Esophagus squamous epithelium (tissue), 5 donors: ENCODE measurements at regions not wholly inside any gene's neighbourhood (a gene's known extent, or its start where the extent isn't known, plus 50 kb on each side); places are given as distances from the start of the nearest gene placed in this dataset.

Experiments
- DNase-seq: peaks from one replicate; lab custom pipeline; 2025; lab: John Stamatoyannopoulos, UW
- H3K27ac ChIP-seq, 4 donors: fragments of 200-600 bp; sonication (generic); one replicate each; pipeline ENCODE4 v1.5.1; 2016 to 2019; ENCODE audit warnings: mild to moderate bottlenecking in 1 of 4
- H3K27me3 ChIP-seq, 4 donors: fragments of 200-600 bp; sonication (generic); 1 replicate in 3 of 4; 2 replicates in 1 of 4; pipeline versions ENCODE4 v1.5.1 to v1.6.0; 2017 to 2021; ENCODE audit warnings: antibody characterized with exemption in 1 of 4
- H3K36me3 ChIP-seq, 3 donors: fragments of 200-600 bp; sonication (generic); one replicate each; pipeline ENCODE4 v1.5.1; 2016 to 2019
- H3K4me1 ChIP-seq, 3 donors: fragments of 200-600 bp; sonication (generic); one replicate each; pipeline ENCODE4 v1.5.1; 2017 to 2019
- H3K4me3 ChIP-seq, 4 donors: fragments of 200-600 bp; sonication (generic); 1 replicate in 3 of 4; 2 replicates in 1 of 4; pipeline ENCODE4 v1.5.1; 2016 to 2019; ENCODE audit warnings: mild to moderate bottlenecking in 2 of 4, moderate library complexity in 1 of 4
- H3K9me3 ChIP-seq, 3 donors: fragments of 200-600 bp; sonication (generic); one replicate each; pipeline ENCODE4 v1.5.1; 2016 to 2019
- POLR2A ChIP-seq, 4 donors: fragments of 450-650 bp; IDR thresholded peaks; one replicate each; pipeline ENCODE4 v1.6.1; 2017; ENCODE audit warnings: antibody characterized with exemption in 4 of 4, mild to moderate bottlenecking in 4 of 4, moderate library complexity in 3 of 4
- WGBS, 2 donors: methylation state at CpG; one replicate each; pipeline ENCODE4 v1.1.5; 2018; 5-methylcytosine and 5-hydroxymethylcytosine counted together
- intact Hi-C: fragments of 100-400 bp; cut with DNase I; formaldehyde crosslinking; loops from one replicate; pipeline ENCODE4 v1.15.0; 2022
- TF ChIP-seq, protein P1 (sequence below), 6 experiments: fragments of 450-650 bp in 4 of 6; fragments of 200-600 bp in 2 of 6; sonication (generic) in 2 of 6; IDR thresholded peaks; one replicate each; pipeline ENCODE4 v1.5.1; 2016 to 2019; ENCODE audit warnings: antibody characterized with exemption in 6 of 6, mild to moderate bottlenecking in 4 of 6, moderate library complexity in 4 of 6
- donor health status: DM: yes; HTN: yes; CAD: no.

DNA sequence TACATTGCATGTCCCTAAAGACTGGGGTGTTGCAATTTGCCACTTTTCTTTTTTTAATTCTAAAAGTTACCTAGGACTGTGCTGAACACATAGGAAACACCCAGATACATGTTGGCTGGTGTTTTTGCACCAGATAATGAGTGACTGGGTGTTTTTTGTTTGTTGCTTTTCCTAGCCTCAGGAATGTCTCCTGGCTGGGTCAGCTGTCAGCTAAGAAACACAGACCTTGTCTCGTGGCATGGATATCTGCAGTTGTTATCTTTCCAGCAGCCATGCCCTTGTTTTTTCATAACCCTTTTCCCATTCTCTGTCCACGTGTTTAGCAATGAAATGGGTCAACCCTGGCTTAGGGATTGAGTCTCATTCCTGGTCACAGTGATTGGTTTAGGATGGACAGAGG lies 433.9 kb upstream of the ZMIZ1 start:
- WGBS, 2 donors = 43 to 70% methylated on average over 2 of the region's 2 CpGs
- no peaks in the 10 kb centered on the region for H3K36me3 ChIP-seq
- no peaks in the 10 kb centered on the region for H3K4me1 ChIP-seq
- H3K27ac ChIP-seq = no peak overlapping the region
- no peak for DNase-seq
- H3K27me3 ChIP-seq = peaks cover 0 to 4% (median 0%) of the 10 kb centered on the region in 4 donors
- intact Hi-C loops = no loop called here
- no peak overlapping the region for H3K4me3 ChIP-seq
- no peaks in the 10 kb centered on the region for H3K9me3 ChIP-seq
- TF ChIP-seq POLR2A (IDR thresholded peaks at IDR 0.05) = no peak
- TF ChIP-seq, protein P1, sequence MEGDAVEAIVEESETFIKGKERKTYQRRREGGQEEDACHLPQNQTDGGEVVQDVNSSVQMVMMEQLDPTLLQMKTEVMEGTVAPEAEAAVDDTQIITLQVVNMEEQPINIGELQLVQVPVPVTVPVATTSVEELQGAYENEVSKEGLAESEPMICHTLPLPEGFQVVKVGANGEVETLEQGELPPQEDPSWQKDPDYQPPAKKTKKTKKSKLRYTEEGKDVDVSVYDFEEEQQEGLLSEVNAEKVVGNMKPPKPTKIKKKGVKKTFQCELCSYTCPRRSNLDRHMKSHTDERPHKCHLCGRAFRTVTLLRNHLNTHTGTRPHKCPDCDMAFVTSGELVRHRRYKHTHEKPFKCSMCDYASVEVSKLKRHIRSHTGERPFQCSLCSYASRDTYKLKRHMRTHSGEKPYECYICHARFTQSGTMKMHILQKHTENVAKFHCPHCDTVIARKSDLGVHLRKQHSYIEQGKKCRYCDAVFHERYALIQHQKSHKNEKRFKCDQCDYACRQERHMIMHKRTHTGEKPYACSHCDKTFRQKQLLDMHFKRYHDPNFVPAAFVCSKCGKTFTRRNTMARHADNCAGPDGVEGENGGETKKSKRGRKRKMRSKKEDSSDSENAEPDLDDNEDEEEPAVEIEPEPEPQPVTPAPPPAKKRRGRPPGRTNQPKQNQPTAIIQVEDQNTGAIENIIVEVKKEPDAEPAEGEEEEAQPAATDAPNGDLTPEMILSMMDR (IDR thresholded peaks at IDR 0.05) = no peak

DNA sequence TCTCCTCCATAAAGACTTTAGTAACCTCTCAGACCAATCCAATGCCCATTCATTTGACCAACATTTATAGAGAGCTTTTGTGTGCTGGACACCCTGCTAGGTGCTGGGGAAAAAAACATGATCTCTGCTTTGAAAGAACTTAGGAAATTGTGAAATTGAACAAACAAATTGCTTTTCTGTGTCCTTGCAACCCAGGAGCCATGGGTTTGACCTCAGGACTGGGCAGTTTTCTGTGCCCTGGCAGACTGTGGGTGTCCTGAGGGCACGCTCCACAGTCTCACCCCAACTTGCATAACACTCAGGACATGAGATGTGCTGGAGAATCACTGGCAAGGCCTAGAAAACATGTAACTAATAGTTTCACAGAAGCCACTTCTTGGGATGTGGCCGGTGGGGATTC lies 429.1 kb upstream of the ZMIZ1 start:
- H3K4me1 ChIP-seq = no peaks in the 10 kb centered on the region
- WGBS, 2 donors = 75 to 95% methylated on average over 1 to 2 of the region's 2 CpGs
- no peak for DNase-seq
- H3K9me3 ChIP-seq = no peaks in the 10 kb centered on the region
- no peaks in the 10 kb centered on the region for H3K36me3 ChIP-seq
- H3K27ac ChIP-seq = no peak overlapping the region
- intact Hi-C loops = no loop called here
- no peak for TF ChIP-seq POLR2A (IDR thresholded peaks at IDR 0.05)
- TF ChIP-seq, protein P1 (IDR thresholded peaks at IDR 0.05) = no peak
- H3K27me3 ChIP-seq = peaks cover 0 to 4% (median 0%) of the 10 kb centered on the region in 4 donors
- H3K4me3 ChIP-seq = no peak overlapping the region

DNA sequence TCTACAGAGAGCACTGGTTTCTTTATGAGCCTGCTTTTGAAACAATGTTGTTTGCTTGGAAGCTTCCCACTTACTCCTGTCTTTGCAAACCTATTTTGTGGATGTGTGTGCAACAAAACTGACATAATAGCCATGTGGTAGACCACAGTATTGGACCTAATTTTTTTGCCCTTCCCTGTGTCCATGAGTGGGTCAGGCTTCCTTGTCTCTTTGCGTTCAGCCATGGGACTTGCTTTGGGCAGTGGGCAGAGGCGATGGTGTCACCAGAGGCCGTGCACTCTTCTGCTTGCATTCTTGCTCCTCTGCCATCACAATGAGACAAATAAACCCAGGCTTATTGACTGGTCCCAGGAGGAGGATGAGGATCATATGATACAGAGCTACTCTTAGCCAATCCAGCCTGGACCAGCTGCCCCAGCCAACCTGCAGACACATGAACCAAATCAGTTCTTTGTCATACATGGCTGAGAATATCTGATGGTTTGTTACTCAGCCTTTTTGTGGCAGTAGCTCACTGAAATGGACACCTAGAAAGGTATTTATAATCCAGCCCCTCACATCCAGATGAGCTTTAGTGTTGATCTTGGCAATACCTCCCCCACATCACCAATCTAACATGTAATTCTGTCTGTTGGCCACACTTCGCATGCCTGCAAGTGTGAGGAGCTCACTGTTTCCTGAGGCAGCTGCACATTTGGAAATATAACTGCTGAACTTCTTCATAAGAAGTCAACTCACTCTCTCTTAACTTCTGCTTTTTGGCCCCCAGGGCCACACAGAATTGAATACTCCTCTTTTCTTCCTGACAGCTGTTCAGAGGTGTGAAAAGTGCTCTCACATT lies 427.8 kb upstream of the ZMIZ1 start:
- Histone ChIP-seq H3K27me3 (no peaks in the 10 kb centered on the region), H3K4me1 (no peaks in the 10 kb centered on the region), H3K36me3 (no peaks in the 10 kb centered on the region), H3K9me3 (no peaks in the 10 kb centered on the region), H3K4me3 (no peak overlapping the region), H3K27ac (no peak overlapping the region)
- WGBS, 2 donors = 78 to 87% methylated on average over 3 to 4 of the region's 4 CpGs
- TF ChIP-seq, protein P1 (IDR thresholded peaks at IDR 0.05) = no peak
- no peak for TF ChIP-seq POLR2A (IDR thresholded peaks at IDR 0.05)
- no peak for DNase-seq
- intact Hi-C loops = no loop called here

DNA sequence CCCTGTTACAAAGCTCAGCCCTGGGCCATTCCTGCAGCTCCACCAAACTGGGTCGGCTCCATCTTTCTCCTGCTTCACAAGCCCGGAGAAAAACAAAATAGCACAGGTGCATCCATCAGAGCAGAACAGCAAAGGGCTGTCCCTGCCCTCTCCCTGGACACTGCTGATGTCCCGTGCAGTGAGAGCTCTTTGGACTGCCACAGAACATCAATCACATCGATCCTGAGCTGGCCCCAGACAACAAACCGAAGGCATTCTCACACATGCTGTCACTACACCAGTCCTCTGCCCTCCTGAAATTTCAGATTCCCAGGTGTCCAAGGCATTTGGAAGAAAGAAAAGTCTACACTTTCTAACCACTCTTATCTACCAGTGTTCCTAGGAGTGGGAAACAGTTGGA lies 427.1 kb upstream of the ZMIZ1 start:
- Histone ChIP-seq H3K4me3 (no peak overlapping the region), H3K27ac (no peak overlapping the region), H3K9me3 (no peaks in the 10 kb centered on the region), H3K4me1 (no peaks in the 10 kb centered on the region), H3K27me3 (no peaks in the 10 kb centered on the region), H3K36me3 (no peaks in the 10 kb centered on the region)
- no peak for DNase-seq
- intact Hi-C loops = no loop called here
- 71 to 92% methylated on average over 2 to 5 of the region's 5 CpGs for WGBS, 2 donors
- TF ChIP-seq POLR2A (IDR thresholded peaks at IDR 0.05) = no peak
- TF ChIP-seq, protein P1 (IDR thresholded peaks at IDR 0.05) = no peak

DNA sequence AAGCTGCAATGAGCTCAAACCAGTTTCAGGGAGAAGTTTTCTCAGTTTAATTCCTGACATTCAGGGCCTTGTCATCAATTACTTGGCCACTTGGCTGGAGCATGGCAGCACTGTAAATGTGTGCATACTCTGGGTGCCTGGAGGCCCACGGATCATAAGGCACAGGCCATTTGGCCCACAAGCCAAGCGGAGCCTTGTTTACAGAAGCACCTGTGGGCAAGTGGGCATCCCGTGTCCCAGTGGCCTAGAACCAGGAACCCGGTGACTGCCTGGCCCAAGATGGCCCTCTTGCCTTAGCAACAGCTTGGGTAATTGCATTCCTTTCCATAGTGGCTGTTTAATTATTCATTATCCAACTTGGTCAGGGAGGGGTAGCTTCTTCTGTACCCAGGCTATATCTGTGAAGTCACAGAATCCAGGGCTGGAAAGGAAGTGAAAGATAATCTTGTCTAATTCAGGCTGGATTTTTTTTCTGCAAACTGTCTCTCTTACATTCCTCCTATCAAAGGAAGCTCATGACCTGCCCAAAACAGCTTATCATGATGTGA lies 426.4 kb upstream of the ZMIZ1 start:
- Histone ChIP-seq H3K27ac (no peak overlapping the region), H3K4me1 (no peaks in the 10 kb centered on the region), H3K27me3 (no peaks in the 10 kb centered on the region), H3K9me3 (no peaks in the 10 kb centered on the region), H3K4me3 (no peak overlapping the region), H3K36me3 (no peaks in the 10 kb centered on the region)
- WGBS, 2 donors = 73 to 87% methylated on average over 3 to 4 of the region's 4 CpGs
- no peak for DNase-seq
- TF ChIP-seq, protein P1 (IDR thresholded peaks at IDR 0.05) = no peak
- TF ChIP-seq POLR2A (IDR thresholded peaks at IDR 0.05) = no peak
- intact Hi-C loops = no loop called here
